ENCODE measurements at regions not wholly inside any gene's neighbourhood (a gene's known extent, or its start where the extent isn't known, plus 50 kb on each side); places are given as distances from the start of the nearest gene placed in this dataset.
A peak's percentile ranks its signal among the peaks of the same experiment; 100 is the strongest.

DNA sequence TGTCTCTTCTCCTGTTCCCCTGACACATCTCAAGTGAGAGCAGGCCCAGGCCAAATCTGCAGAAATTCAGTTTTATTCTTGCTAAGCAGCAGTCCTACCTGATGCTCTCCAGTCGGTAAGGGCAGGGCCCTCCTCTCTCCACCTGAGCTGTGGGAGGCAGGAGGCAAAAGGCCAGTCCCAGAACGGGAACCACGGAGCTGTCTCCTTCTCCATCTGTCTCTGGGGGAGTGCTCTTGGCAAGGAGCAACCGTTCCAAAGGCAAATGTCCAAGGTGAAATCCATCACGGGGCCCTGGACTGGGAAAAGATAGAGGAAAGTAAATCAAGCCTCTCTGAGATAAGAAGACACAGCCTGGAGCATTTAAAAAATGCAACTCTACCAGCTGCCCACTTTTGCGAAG is 65.2 kb upstream of the CDON start:
- no peak for DNase-seq

- DNase-seq: no peak
Measured at GRCh38 chr11:126127284-126127845, 64.7 kb upstream of the CDON start.

DNA sequence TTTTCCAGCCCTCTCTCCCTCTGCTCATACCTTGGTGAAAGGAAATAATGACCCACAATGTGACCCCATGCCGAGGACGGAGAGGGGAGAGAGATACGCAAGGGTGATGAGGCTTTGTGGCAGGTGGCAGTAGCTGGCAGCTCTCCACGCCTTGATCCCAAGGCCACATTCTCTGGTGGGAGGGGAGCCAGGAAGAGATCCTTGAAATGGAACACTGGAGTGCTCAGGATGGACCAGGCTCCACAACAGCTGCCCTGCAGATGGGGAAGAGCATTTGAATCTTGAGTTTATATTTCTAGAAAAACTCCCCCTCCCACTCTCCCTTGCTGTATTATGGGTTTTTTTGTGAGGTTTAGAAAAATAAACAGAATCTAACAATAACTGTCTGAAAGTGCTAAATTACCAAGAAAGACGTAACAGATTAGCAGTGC is 61.6 kb upstream of the CDON start:
- no peak for DNase-seq

DNA sequence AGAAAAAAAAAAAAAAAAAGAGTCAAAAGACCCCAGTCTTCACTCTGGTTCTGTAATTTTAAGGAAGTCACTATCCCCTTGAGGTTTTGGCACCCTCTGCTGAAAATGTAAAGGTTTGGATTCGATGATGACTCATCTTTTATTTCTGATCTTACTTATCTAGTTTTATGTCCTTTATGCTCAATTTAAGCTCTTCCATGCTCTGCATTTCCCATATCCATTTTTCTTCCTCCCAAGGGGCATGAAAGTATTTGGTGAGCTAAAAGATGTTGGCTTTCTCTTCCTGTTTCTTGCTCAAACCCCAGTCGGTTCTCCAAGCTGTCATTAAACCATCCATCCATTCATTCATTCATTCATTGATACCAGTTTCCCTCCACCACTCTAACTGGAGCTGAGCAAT is 61.0 kb upstream of the CDON start:
- DNase-seq: no peak

- DNase-seq: no peak
Measured at GRCh38 chr11:126122863-126123262, 60.2 kb upstream of the CDON start.

- no peak for DNase-seq
Measured at GRCh38 chr11:126121296-126121695, 58.6 kb upstream of the CDON start.

GRCh38 chr11:126118806-126119205 is 56.1 kb upstream of the CDON start:
- DNase-seq: no peak

- DNase-seq: peak; percentile 18
Measured at GRCh38 chr11:126115816-126116331, 53.2 kb upstream of the CDON start.

- no peak for DNase-seq
Measured at GRCh38 chr11:126115127-126115495, 52.4 kb upstream of the CDON start.

- DNase-seq: no peak
Measured at GRCh38 chr11:126114486-126115126, 51.9 kb upstream of the CDON start.

GRCh38 chr11:126113963-126114362 is 51.3 kb upstream of the CDON start:
- no peak for DNase-seq

DNA sequence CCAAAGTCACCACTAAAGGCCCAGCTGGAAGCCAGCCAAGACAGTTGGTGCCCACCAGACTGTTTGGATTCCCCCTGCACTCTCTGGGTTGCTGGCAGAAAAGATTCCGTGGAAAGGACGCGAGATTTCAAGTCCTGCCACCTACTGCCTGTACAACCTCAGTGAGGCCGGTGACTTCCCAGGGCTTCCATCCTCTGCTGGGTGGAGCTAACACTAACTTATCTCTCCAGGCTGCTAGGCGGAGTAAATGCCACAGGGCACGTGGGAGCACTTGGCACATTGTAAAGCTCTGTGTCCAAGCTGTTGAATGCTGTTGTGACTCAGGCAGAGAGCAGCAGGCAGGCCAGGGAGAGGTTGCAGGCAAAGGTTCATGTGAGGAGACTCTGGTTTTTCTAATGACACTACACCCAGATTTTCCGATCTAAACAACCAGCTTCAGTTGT is 50.9 kb upstream of the CDON start:
- no peak for DNase-seq

GRCh38 chr11:126113012-126113411 is 50.3 kb upstream of the CDON start:
- no peak for DNase-seq

DNA sequence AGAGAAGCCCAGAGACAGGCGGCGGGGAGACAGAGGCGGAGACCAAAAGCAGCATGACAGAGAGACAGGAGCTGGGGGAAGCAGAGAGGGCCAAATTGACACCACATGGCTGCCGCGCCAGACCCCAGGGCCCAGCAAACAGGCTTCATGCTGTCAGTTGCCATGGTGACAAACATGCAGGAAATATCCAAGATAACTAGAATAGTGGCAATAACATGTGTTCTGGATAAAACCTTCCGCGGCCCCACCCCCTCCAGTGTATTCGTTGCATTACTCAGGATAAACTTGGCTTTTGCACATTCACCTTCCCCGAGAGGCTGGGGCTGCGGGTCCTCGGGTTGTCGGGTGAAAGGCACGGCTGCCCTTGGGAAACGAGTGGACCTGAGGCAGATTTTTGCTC is 49.9 kb upstream of the CDON start:
- no peak for DNase-seq
